Left ventricle myocardium superior (tissue), 1 donor: ENCODE measurements at regions not wholly inside any gene's neighbourhood (a gene's known extent, or its start where the extent isn't known, plus 50 kb on each side); places are given as distances from the start of the nearest gene placed in this dataset.

Experiments
- ATAC-seq: fragments of 200-7000 bp; cut with Tn5 transposase; one replicate; pipeline ENCODE4 v1.9.1; 2020; ENCODE audit warnings: mild to moderate bottlenecking, moderate library complexity
- DNase-seq: peaks from one replicate; pipeline ENCODE4 v3.0.0-alpha.2; 2020
- intact Hi-C: fragments of 100-400 bp; cut with micrococcal nuclease; formaldehyde crosslinking; loops from one replicate; pipeline ENCODE4 v1.11.0; 2022
- donor health status: DM: no; HTN: yes; CAD: no; lungs with severe emphysema.

GRCh38 chr7:35467456-35467978, 213.6 kb upstream of the TBX20 start:
- ATAC-seq (no peak), DNase-seq (no peak)
- intact Hi-C loops: no loop called here

GRCh38 chr7:35465791-35466336, 212.0 kb upstream of the TBX20 start:
- ATAC-seq: peak; percentile 94
- intact Hi-C loops: no loop called here
- DNase-seq: peak; percentile 93

- no peak for ATAC-seq
- no peak for DNase-seq
- intact Hi-C loops: no loop called here
Measured at GRCh38 chr7:35463751-35464150, 209.9 kb upstream of the TBX20 start.

GRCh38 chr7:35463176-35463700, 209.3 kb upstream of the TBX20 start:
- DNase-seq (no peak), ATAC-seq (no peak)
- intact Hi-C loops: no loop called here

- ATAC-seq (peak; percentile 23), DNase-seq (peak; percentile 37)
- intact Hi-C loops: no loop called here
Measured at GRCh38 chr7:35454575-35455385, 200.9 kb upstream of the TBX20 start.

- intact Hi-C loops: no loop called here
- no peak for DNase-seq
- ATAC-seq: peak; percentile 50
Measured at GRCh38 chr7:35450456-35451214, 196.7 kb upstream of the TBX20 start.

- DNase-seq: no peak
- intact Hi-C loops: no loop called here
- no peak for ATAC-seq
Measured at GRCh38 chr7:35448486-35448885, 194.6 kb upstream of the TBX20 start.

- peak; percentile 53 for DNase-seq
- peak; percentile 95 for ATAC-seq
- intact Hi-C loops: no loop called here
Measured at GRCh38 chr7:35446091-35446490, 192.2 kb upstream of the TBX20 start.

- intact Hi-C loops: no loop called here
- ATAC-seq (peak; percentile 98), DNase-seq (peak; percentile 41)
Measured at GRCh38 chr7:35437619-35438275, 183.8 kb upstream of the TBX20 start.

GRCh38 chr7:35436452-35436851, 182.6 kb upstream of the TBX20 start:
- ATAC-seq: no peak
- no peak for DNase-seq
- intact Hi-C loops: no loop called here

- ATAC-seq (no peak), DNase-seq (no peak)
- intact Hi-C loops: no loop called here
Measured at GRCh38 chr7:35430547-35431153, 176.8 kb upstream of the TBX20 start.

GRCh38 chr7:35424869-35425495, 171.1 kb upstream of the TBX20 start:
- intact Hi-C loops: loop anchor here (5.0 to 10.0 kb wide), 3 partner anchors 97 to 200 kb away; partner anchors contain the start of gene TBX20
- ATAC-seq (peak; percentile 66), DNase-seq (peak; percentile 79)

- ATAC-seq (no peak), DNase-seq (no peak)
- intact Hi-C loops: loop anchor here (5.0 to 10.0 kb wide), 3 partner anchors 98 to 200 kb away; partner anchors contain the start of gene TBX20
Measured at GRCh38 chr7:35424440-35424839, 170.5 kb upstream of the TBX20 start.

- ATAC-seq: peak; percentile 54
- intact Hi-C loops: loop anchor here (5.0 to 10.0 kb wide), 3 partner anchors 100 to 202 kb away; partner anchors contain the start of gene TBX20
Measured at GRCh38 chr7:35422715-35423114, 168.8 kb upstream of the TBX20 start.

GRCh38 chr7:35420656-35421055, 166.8 kb upstream of the TBX20 start:
- peak; percentile 16 for ATAC-seq
- no peak for DNase-seq
- intact Hi-C loops: loop anchor here (5.0 to 10.0 kb wide), 3 partner anchors 102 to 204 kb away; partner anchors contain the start of gene TBX20

More at GRCh38 chr7:35422715-35423114, 168.8 kb upstream of the TBX20 start:
- DNase-seq: no peak

GRCh38 chr7:35419391-35419755, 165.5 kb upstream of the TBX20 start:
- DNase-seq: no peak
- intact Hi-C loops: no loop called here
- no peak for ATAC-seq

- ATAC-seq (no peak), DNase-seq (peak; percentile 47)
- intact Hi-C loops: no loop called here
Measured at GRCh38 chr7:35418716-35419390, 165.0 kb upstream of the TBX20 start.

- intact Hi-C loops: no loop called here
- ATAC-seq (no peak), DNase-seq (no peak)
Measured at GRCh38 chr7:35416568-35416967, 162.7 kb upstream of the TBX20 start.
